ENCODE measurements at regions not wholly inside any gene's neighbourhood (a gene's known extent, or its start where the extent isn't known, plus 50 kb on each side); places are given as distances from the start of the nearest gene placed in this dataset.

GRCh38 chr7:115087437-115087836 lies 165.5 kb downstream of the MDFIC start:
- no peak overlapping the region for H2AFZ ChIP-seq (ENCODE audit: low read length)
- no peak overlapping the region for H4K5ac ChIP-seq (ENCODE audit: insufficient read length, low read depth, low read length)
- no peak overlapping the region for H2BK120ac ChIP-seq (replicated peaks; ENCODE audit: low read depth, low read length)
- no peak for TF ChIP-seq SP1 (IDR thresholded peaks at IDR 0.05; ENCODE audit: low read depth, low read length)
- TF ChIP-seq PHF8 (conservative IDR thresholded peaks at IDR 0.05; ENCODE audit: low read depth, low read length) = no peak
- peak; percentile 81 for TF ChIP-seq JUND (IDR thresholded peaks at IDR 0.05; ENCODE audit: low read length)
- TF ChIP-seq TEAD4 (IDR thresholded peaks at IDR 0.05; ENCODE audit: low read depth, low read length) = 0 out of 2 replicates have a peak, but pooled peaks have one; percentile 21
- H3K23me2 ChIP-seq (ENCODE audit: low read depth, low read length) = no peaks in the 10 kb centered on the region
- H3K9me3 ChIP-seq (ENCODE audit: insufficient read depth in 2 of 2, low read depth in 1 of 2, low read length in 1 of 2) = no peaks in the 10 kb centered on the region; a peak in 1 of 4 replicates
- H4K8ac ChIP-seq (ENCODE audit: extremely low read depth, insufficient read depth, low read length) = no peak overlapping the region
- H3K4me1 ChIP-seq (replicated peaks in 1 of 4; ENCODE audit: control insufficient read depth in 3 of 4, insufficient read depth in 4 of 4, low read length in 3 of 4) = no peaks in the 10 kb centered on the region
- H3K14ac ChIP-seq (ENCODE audit: insufficient read length) = no peak overlapping the region
- H3K79me2 ChIP-seq (ENCODE audit: control insufficient read depth in 1 of 2, insufficient read depth in 2 of 2, low read length in 2 of 2) = no peaks in the 10 kb centered on the region
- ChIA-PET POLR2A (ENCODE audit: partially characterized antibody) (no interaction called here), CTCF (ENCODE audit: partially characterized antibody) (interaction anchor here (2.4 kb wide), 1 partner anchor 12 kb away, joined by 6 read pairs; no protein-coding TSS in a partner anchor)
- DNase-seq (ENCODE audit: low read depth in 1 of 2, low spot score in 2 of 2) (peak in 1 of 2 experiments; percentile 3), FAIRE-seq (no peak)
- H3K27ac ChIP-seq (ENCODE audit: low read depth, low read length) = no peak overlapping the region
- H3K79me1 ChIP-seq (ENCODE audit: low read depth, low read length) = no peaks in the 10 kb centered on the region
- no peak overlapping the region for H3K4ac ChIP-seq (replicated peaks; ENCODE audit: insufficient read length, low read depth, low read length)
- no peaks in the 10 kb centered on the region for H3K36me3 ChIP-seq (ENCODE audit: control insufficient read depth in 2 of 4, insufficient read depth in 4 of 4, low read length in 3 of 4)
- H3K23ac ChIP-seq (ENCODE audit: insufficient read length) = no peak overlapping the region
- H3K4me3 ChIP-seq (ENCODE audit: extremely low read depth in 1 of 4, insufficient read depth in 2 of 4, low read depth in 3 of 4, low read length in 4 of 4) = no peak overlapping the region
- H2BK12ac ChIP-seq (ENCODE audit: low read depth, low read length) = no peak overlapping the region
- no peak overlapping the region for H3K18ac ChIP-seq (ENCODE audit: extremely low read depth, low read length)
- no peak overlapping the region for H2AK5ac ChIP-seq (ENCODE audit: low read depth, low read length)
- H3K9ac ChIP-seq (replicated peaks in 1 of 4; ENCODE audit: extremely low read depth in 1 of 4, low read depth in 3 of 4, low read length in 3 of 4) = no peak overlapping the region
- H4K20me1 ChIP-seq (replicated peaks in 1 of 2; ENCODE audit: control insufficient read depth in 1 of 2, insufficient read depth in 2 of 2, low read length in 2 of 2) = no peaks in the 10 kb centered on the region
- no peak overlapping the region for H2BK5ac ChIP-seq (ENCODE audit: low read depth, low read length)
- no peak overlapping the region for H2BK20ac ChIP-seq (ENCODE audit: low read length)
- WGBS, 2 experiments (ENCODE audit: extremely low coverage in 1 of 2, insufficient coverage in 1 of 2, insufficient read length in 1 of 2, insufficient replicate concordance in 2 of 2, low coverage in 1 of 2, low lambda C conversion rate in 2 of 2, missing lambda C conversion rate in 1 of 2) = 58% methylated on average over 2 of the region's 2 CpGs; no CpG with 5 or more reads in 1 of the 2 experiments
- no peaks in the 10 kb centered on the region for H3K27me3 ChIP-seq (replicated peaks in 1 of 4; ENCODE audit: control insufficient read depth in 3 of 4, extremely low read depth in 1 of 4, insufficient read depth in 3 of 4, low read length in 3 of 4)
- H4K91ac ChIP-seq (replicated peaks; ENCODE audit: insufficient read length, low read length) = no peak overlapping the region
- no peak overlapping the region for H2BK15ac ChIP-seq (ENCODE audit: low read length)
- H3K4me2 ChIP-seq (ENCODE audit: insufficient read depth in 1 of 2, low read depth in 2 of 2, low read length in 2 of 2) = no peak overlapping the region
- no peak overlapping the region for H3K56ac ChIP-seq (replicated peaks; ENCODE audit: insufficient read length, low read depth, low read length)
